Lower leg skin (tissue), 4 donors: ENCODE measurements at regions not wholly inside any gene's neighbourhood (a gene's known extent, or its start where the extent isn't known, plus 50 kb on each side); places are given as distances from the start of the nearest gene placed in this dataset.

ENCODE experiments used
- DNase-seq, 2 donors: peaks; one replicate each; pipeline ENCODE4 v3.0.0-alpha.2; 2019; ENCODE audit warnings: low spot score in 2 of 2
- H3K4me3 ChIP-seq: fragments of 200-600 bp; sonication (generic); 2 replicates; pipeline ENCODE4 v1.5.1; 2017; ENCODE audit warnings: mild to moderate bottlenecking, low read depth; ENCODE audit not compliant: poor library complexity, severe bottlenecking
- CTCF ChIP-seq, 3 donors: fragments of 450-650 bp; IDR thresholded peaks; one replicate each; pipeline ENCODE4 v1.5.1; 2016; ENCODE audit warnings: antibody characterized with exemption in 3 of 3, mild to moderate bottlenecking in 3 of 3, moderate library complexity in 2 of 3
- POLR2A ChIP-seq, 2 donors: fragments of 450-650 bp; IDR thresholded peaks; one replicate each; pipeline ENCODE4 v1.6.1; 2016 to 2017; ENCODE audit warnings: antibody characterized with exemption in 2 of 2, mild to moderate bottlenecking in 1 of 2, moderate library complexity in 1 of 2
- WGBS, 2 donors: methylation state at CpG; one replicate each; pipeline ENCODE4 v1.1.5; 2018; 5-methylcytosine and 5-hydroxymethylcytosine counted together
- intact Hi-C: fragments of 100-400 bp; cut with DNase I; formaldehyde crosslinking; loops from one replicate; pipeline ENCODE4 v1.15.0; 2023; ENCODE audit warnings: low total_unique reads

GRCh38 chr3:95037927-95038326 is 975.1 kb downstream of the NSUN3 start:
- 86 to 87% methylated on average over 3 of the region's 3 CpGs for WGBS, 2 donors
- no peak overlapping the region for H3K4me3 ChIP-seq
- intact Hi-C loops = no loop called here
- DNase-seq = no peak
- no peak for TF ChIP-seq POLR2A (IDR thresholded peaks at IDR 0.05)
- no peak for TF ChIP-seq CTCF (IDR thresholded peaks at IDR 0.05)

DNA sequence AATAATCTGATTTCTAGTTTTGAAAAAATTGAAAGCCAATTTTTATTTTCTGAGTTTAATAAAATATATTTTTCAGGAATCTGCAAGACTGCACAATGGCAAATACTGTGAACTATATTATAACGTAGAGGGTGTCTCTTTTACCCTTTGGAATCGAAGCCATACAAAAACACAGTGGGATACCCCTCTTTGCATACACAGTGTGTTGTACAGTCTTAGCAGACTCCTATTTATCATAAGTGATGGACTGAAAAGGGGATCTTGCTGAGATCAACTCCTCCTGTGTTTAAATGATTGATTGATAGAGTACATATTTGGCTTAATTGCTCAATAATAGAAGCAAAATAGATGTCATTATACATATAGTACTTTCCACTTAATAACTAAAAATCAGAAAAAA is 981.2 kb downstream of the NSUN3 start:
- WGBS, 2 donors = 71 to 81% methylated on average over 2 of the region's 2 CpGs
- TF ChIP-seq CTCF (IDR thresholded peaks at IDR 0.05) = no peak
- TF ChIP-seq POLR2A (IDR thresholded peaks at IDR 0.05) = no peak
- no peak for DNase-seq
- no peak overlapping the region for H3K4me3 ChIP-seq
- intact Hi-C loops = no loop called here

DNA sequence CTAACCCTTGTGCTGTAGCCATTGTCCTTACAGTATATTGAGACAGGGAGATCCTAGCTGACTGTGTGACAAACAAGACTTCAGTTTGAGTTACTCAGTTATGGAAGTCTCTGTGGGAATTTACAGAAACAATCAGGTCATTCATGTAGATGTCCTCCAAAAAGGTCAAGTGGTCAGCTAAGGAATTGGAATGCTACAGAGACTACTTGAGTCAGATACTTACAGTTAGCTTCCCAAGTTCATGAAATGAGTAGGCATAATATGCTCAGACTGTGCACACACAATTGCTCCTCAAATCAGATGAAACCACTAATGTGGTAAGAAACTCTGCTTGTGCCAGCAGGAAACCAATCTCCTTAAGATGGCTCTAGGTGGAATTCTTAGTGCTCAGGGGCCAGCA is 985.7 kb downstream of the NSUN3 start:
- H3K4me3 ChIP-seq = no peak overlapping the region
- no peak for DNase-seq
- TF ChIP-seq CTCF (IDR thresholded peaks at IDR 0.05) (no peak), POLR2A (IDR thresholded peaks at IDR 0.05) (no peak)
- intact Hi-C loops = no loop called here

DNA sequence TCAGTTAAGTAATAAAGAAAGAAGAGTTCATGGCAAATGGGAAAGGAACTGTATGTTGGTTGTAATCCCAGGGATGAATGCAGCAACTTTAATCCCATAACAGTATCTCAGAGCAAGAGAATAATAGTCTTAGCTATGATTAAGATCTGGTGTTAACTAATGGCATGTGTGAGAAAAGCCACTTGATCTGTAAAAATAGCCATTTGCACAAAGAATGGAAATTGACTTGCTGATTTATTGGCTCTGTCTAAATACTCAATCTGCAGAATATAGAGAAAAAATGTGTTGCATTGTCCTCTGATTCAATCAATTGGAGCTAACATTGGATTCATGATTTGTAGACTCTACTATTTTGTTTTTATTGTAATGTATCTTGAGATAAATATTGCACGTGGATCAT is 987.0 kb downstream of the NSUN3 start:
- no peak for DNase-seq
- intact Hi-C loops = no loop called here
- TF ChIP-seq POLR2A (IDR thresholded peaks at IDR 0.05) (no peak), CTCF (IDR thresholded peaks at IDR 0.05) (no peak)
- no peak overlapping the region for H3K4me3 ChIP-seq
- WGBS, 2 donors = 77 to 83% methylated on average over 1 of the region's 1 CpG

GRCh38 chr3:95055288-95055687 is 992.4 kb downstream of the NSUN3 start:
- WGBS, 2 donors = 85 to 93% methylated on average over 2 of the region's 2 CpGs
- intact Hi-C loops = no loop called here
- H3K4me3 ChIP-seq = no peak overlapping the region
- no peak for DNase-seq
- no peak for TF ChIP-seq POLR2A (IDR thresholded peaks at IDR 0.05)

DNA sequence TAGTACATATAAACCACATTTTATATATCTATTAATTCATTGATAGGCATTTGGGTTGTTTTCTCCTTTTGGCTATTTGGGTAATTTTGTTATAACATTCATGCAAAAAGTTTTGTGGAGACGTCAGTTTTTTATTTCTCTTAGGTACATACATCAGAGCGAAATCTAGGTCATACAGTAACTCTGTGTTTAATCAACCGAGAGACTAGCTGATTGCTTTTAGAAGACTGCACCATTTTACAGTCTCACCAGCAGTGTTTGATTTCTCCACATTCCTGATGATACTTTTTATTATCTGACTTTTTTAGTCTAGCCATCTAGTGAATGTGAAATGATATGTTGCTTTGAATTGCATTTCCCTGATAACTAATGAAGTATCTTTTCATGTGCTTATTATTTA is 1019.3 kb downstream of the NSUN3 start:
- TF ChIP-seq POLR2A (IDR thresholded peaks at IDR 0.05) (no peak), CTCF (IDR thresholded peaks at IDR 0.05) (no peak)
- 80 to 82% methylated on average over 3 of the region's 3 CpGs for WGBS, 2 donors
- DNase-seq = no peak
- intact Hi-C loops = no loop called here
- H3K4me3 ChIP-seq = no peak overlapping the region
